ENCODE measurements at regions not wholly inside any gene's neighbourhood (a gene's known extent, or its start where the extent isn't known, plus 50 kb on each side); places are given as distances from the start of the nearest gene placed in this dataset.

DNA sequence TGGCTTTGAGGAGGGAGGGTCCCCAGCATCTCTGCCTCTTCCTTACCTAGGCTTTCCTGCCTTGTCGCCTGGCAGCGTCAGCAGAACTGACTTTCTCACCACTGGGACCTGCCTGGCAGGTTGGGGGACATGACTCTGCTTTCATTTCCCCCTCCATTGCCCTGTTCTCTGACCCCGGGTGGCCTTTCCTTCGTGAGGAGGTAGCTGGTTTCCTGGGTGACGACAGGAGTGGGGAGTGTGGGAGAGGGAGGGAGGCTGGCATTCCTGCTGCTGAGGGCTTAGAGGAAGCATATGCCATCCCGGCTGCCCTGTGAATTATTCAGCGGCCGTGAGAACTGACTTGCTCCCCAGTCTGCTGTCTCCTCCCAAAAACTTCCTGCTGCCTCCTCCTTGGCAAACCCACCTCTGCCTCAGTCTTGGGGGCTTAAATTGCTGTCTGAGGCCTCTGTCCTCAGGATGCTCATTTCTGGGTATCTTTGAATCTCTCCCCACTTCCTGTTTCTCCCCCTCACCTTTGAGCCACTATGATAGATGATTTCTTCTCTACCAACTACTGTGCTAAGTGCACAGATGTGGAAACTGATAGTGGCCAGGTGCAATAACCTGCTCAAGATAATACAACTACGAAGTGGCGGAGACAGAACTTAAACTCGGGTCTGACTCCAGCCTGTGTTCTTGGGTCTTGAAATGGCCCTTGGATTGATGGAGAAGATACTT, 182.0 kb upstream of the CSF3R start:
- Histone ChIP-seq H4K20me1 (ENCODE audit: insufficient read depth, low read length) (no peaks in the 10 kb centered on the region), H2BK15ac (ENCODE audit: low read depth, low read length) (no peak overlapping the region), H3K9ac (ENCODE audit: low read depth, low read length) (no peak overlapping the region), H3K27me3 (ENCODE audit: control insufficient read depth, insufficient read depth, low read length) (no peaks in the 10 kb centered on the region), H2BK120ac (ENCODE audit: low read depth, low read length) (no peak overlapping the region), H2AK5ac (ENCODE audit: low read depth, low read length) (no peak overlapping the region), H2BK5ac (ENCODE audit: low read depth, low read length, poor library complexity, severe bottlenecking) (no peak overlapping the region), H4K5ac (ENCODE audit: low read depth, low read length) (no peak overlapping the region), H2AK9ac (replicated peaks; ENCODE audit: low read depth, low read length, poor library complexity) (no peak overlapping the region), H3K27ac (ENCODE audit: insufficient read depth, low read length) (no peak overlapping the region), H3K4me3 (ENCODE audit: insufficient read depth, low read depth, low read length) (no peak overlapping the region), H3K56ac (ENCODE audit: extremely low read depth, insufficient read depth, low read length) (no peak overlapping the region), H3K14ac (replicated peaks; ENCODE audit: low read depth, low read length) (no peak overlapping the region), H4K8ac (ENCODE audit: low read depth in 2 of 2, low read length in 2 of 2) (no peak overlapping the region), H3K4me1 (ENCODE audit: control insufficient read depth, insufficient read depth, low read length) (no peaks in the 10 kb centered on the region), H3K36me3 (ENCODE audit: control insufficient read depth, insufficient read depth, low read length) (no peaks in the 10 kb centered on the region), H2AFZ (replicated peaks; ENCODE audit: low read length, poor library complexity) (no peak overlapping the region), H3K4me2 (ENCODE audit: low read depth, low read length) (no peak overlapping the region), H3K18ac (ENCODE audit: low read depth, low read length) (no peak overlapping the region), H4K91ac (ENCODE audit: insufficient read depth, low read depth, low read length) (no peak overlapping the region), H2BK20ac (ENCODE audit: low read depth, low read length) (no peak overlapping the region), H3K9me3 (ENCODE audit: control insufficient read depth, insufficient read depth, low read length) (no peaks in the 10 kb centered on the region), H3K79me1 (ENCODE audit: low read depth in 1 of 2, low read length in 2 of 2) (no peaks in the 10 kb centered on the region), H3K4ac (ENCODE audit: low read depth, low read length) (no peak overlapping the region), H3K9me1 (ENCODE audit: insufficient read depth, low read length) (no peaks in the 10 kb centered on the region), H3K23ac (ENCODE audit: low read depth, low read length) (no peak overlapping the region)
- CTCF ChIA-PET, result no interaction called here
- in situ Hi-C loops (cut with MboI; ENCODE audit: low sequenced_read_pairs) (no loop called here), dilution Hi-C loops (cut with HindIII; ENCODE audit: low sequenced_read_pairs, unreplicated experiment) (no loop called here), intact Hi-C loops (cut with micrococcal nuclease) (no loop called here)
- WGBS, 2 experiments (ENCODE audit: extremely low coverage in 2 of 2, insufficient read length in 1 of 2), result 73% methylated on average over 2 of the region's 11 CpGs; no CpG with 5 or more reads in 1 of the 2 experiments
- DNase-seq (no peak), ATAC-seq (ENCODE audit: low read depth) (no peak)
- no peak for TF ChIP-seq CHD1 (IDR thresholded peaks at IDR 0.05; ENCODE audit: low read depth, low read length)
- TF ChIP-seq MAFK (IDR thresholded peaks at IDR 0.05; ENCODE audit: low read depth, low read length), result no peak
- TF ChIP-seq, protein P1, sequence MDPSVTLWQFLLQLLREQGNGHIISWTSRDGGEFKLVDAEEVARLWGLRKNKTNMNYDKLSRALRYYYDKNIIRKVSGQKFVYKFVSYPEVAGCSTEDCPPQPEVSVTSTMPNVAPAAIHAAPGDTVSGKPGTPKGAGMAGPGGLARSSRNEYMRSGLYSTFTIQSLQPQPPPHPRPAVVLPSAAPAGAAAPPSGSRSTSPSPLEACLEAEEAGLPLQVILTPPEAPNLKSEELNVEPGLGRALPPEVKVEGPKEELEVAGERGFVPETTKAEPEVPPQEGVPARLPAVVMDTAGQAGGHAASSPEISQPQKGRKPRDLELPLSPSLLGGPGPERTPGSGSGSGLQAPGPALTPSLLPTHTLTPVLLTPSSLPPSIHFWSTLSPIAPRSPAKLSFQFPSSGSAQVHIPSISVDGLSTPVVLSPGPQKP (IDR thresholded peaks at IDR 0.05; ENCODE audit: borderline replicate concordance, low read depth, low read length), result no peak
- no peak for TF ChIP-seq MAZ (IDR thresholded peaks at IDR 0.05; ENCODE audit: borderline replicate concordance, low read depth, low read length)
- no peak for TF ChIP-seq BHLHE40 (IDR thresholded peaks at IDR 0.05; ENCODE audit: low read depth, low read length)
- no peak for TF ChIP-seq CEBPB (IDR thresholded peaks at IDR 0.05; ENCODE audit: low read depth, low read length)
- no peak for TF ChIP-seq RFX5 (IDR thresholded peaks at IDR 0.05; ENCODE audit: low read depth, low read length)
- no peak for TF ChIP-seq NFE2L2 (IDR thresholded peaks at IDR 0.05; ENCODE audit: low read depth, low read length)
- no peak for TF ChIP-seq USF2 (IDR thresholded peaks at IDR 0.05; ENCODE audit: low read depth, low read length)
- BruUV-seq (replicated peaks), result no TSS peak
- POLR2A ChIA-PET (ENCODE audit: unreplicated experiment), result no interaction called here

All from IMR-90 (cell line).